Spleen (tissue), 7 donors: ENCODE measurements at regions not wholly inside any gene's neighbourhood (a gene's known extent, or its start where the extent isn't known, plus 50 kb on each side); places are given as distances from the start of the nearest gene placed in this dataset.

Experiments used
- POLR2A ChIP-seq, 3 donors: fragments of 450-650 bp; IDR thresholded peaks; one replicate each; pipeline ENCODE4 v1.5.1; 2017; ENCODE audit warnings: antibody characterized with exemption in 3 of 3, mild to moderate bottlenecking in 1 of 3
- POLR2AphosphoS5 ChIP-seq, 3 donors: sonication (generic); formaldehyde crosslinking; IDR thresholded peaks; one replicate each; pipeline ENCODE4 v1.5.1; 2017; ENCODE audit warnings: antibody characterized with exemption in 3 of 3
- TF ChIP-seq, protein P1 (sequence below), 11 experiments: fragments of 200-600 bp in 7 of 11; fragments of 450-650 bp in 4 of 11; sonication (generic) in 4 of 11; IDR thresholded peaks in 8 of 11; conservative IDR thresholded peaks in 3 of 11; 1 replicate in 7 of 11; 2 replicates in 4 of 11; pipeline versions ENCODE4 v1.4.0 to v1.8.0; 2016 to 2021; ENCODE audit warnings: antibody characterized with exemption in 11 of 11, inconsistent platforms in 4 of 11, mild to moderate bottlenecking in 1 of 11
- donor health status: DM: no; HTN: no; CAD: no; lungs with moderate emphysema.
- donor health status: DM: no; HTN: no; CAD: no.
- donor health status: DM: no; HTN: no; CAD: no.

DNA sequence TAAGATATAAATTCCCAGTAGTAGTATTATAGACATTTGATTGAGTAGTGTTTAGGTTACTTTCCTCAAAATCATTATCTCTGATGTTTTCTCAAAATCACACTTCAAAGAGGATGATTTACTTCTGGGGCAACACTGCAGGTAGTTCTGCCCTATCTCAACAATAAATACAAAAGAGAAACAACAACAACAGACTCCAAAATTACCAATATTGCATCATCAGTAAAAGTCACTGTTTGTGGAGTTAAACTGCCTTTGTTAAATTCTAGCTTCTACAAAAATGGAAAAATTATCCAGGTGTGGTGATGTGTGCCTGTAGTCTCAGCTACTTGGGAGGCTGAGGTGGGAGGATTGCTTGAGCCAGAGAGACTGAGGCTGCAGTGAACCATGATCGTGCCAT is 637.6 kb upstream of the ZNF608 start:
- TF ChIP-seq, protein P1, sequence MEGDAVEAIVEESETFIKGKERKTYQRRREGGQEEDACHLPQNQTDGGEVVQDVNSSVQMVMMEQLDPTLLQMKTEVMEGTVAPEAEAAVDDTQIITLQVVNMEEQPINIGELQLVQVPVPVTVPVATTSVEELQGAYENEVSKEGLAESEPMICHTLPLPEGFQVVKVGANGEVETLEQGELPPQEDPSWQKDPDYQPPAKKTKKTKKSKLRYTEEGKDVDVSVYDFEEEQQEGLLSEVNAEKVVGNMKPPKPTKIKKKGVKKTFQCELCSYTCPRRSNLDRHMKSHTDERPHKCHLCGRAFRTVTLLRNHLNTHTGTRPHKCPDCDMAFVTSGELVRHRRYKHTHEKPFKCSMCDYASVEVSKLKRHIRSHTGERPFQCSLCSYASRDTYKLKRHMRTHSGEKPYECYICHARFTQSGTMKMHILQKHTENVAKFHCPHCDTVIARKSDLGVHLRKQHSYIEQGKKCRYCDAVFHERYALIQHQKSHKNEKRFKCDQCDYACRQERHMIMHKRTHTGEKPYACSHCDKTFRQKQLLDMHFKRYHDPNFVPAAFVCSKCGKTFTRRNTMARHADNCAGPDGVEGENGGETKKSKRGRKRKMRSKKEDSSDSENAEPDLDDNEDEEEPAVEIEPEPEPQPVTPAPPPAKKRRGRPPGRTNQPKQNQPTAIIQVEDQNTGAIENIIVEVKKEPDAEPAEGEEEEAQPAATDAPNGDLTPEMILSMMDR (IDR thresholded peaks at IDR 0.05 in 8 of 11, conservative IDR thresholded peaks at IDR 0.05 in 3 of 11), result no peak
- TF ChIP-seq POLR2AphosphoS5 (IDR thresholded peaks at IDR 0.05), result no peak
- no peak for TF ChIP-seq POLR2A (IDR thresholded peaks at IDR 0.05)
